Panc1 (cell line): ENCODE measurements at regions not wholly inside any gene's neighbourhood (a gene's known extent, or its start where the extent isn't known, plus 50 kb on each side); places are given as distances from the start of the nearest gene placed in this dataset.

Experiments
- ATAC-seq: fragments of 200-7000 bp; cut with Tn5 transposase; 2 replicates; pipeline ENCODE4 v1.9.1; 2020; ENCODE audit warnings: mild to moderate bottlenecking, moderate library complexity
- BruUV-seq: library from RNA; stranded (reverse); fragments of 400-500 nt; replicated peaks from 2 replicates; lab custom pipeline; 2021; lab: Mats Ljungman, UMichigan
- CTCF ChIA-PET: fragments of 300-600 bp; sonication (Branson Sonifier 250); formaldehyde crosslinking; loops from one replicate; lab custom pipeline; 2022; ENCODE audit warnings: antibody characterized with exemption; lab: Charles Lee
- POLR2A ChIA-PET: fragments of 300-600 bp; sonication (Branson Sonifier 250); formaldehyde crosslinking; loops from one replicate; lab custom pipeline; 2022; ENCODE audit warnings: antibody characterized with exemption; lab: Charles Lee
- DNase-seq: peaks from one replicate; pipeline ENCODE4 v3.0.0-alpha.2; 2010; ENCODE audit warnings: low read depth, low spot score
- H3K27ac ChIP-seq: 2 replicates; pipeline ENCODE4 v1.5.1; 2011; ENCODE audit warnings: mild to moderate bottlenecking, low read length, inconsistent platforms
- H3K27me3 ChIP-seq: fragments of 200-500 bp; sonication (Bioruptor generic); 2 replicates; pipeline ENCODE4 v1.6.0; 2014; ENCODE audit warnings: low read length, inconsistent platforms; ENCODE audit not compliant: control insufficient read depth, insufficient read depth
- H3K36me3 ChIP-seq: fragments of 200-500 bp; sonication (Bioruptor generic); 2 replicates; pipeline ENCODE4 v1.5.1; 2014; ENCODE audit warnings: inconsistent platforms, mild to moderate bottlenecking, low read length, moderate library complexity; ENCODE audit not compliant: control insufficient read depth, insufficient read depth
- H3K4me1 ChIP-seq: 2 replicates; pipeline ENCODE4 v1.5.1; 2011; ENCODE audit warnings: inconsistent platforms, mild to moderate bottlenecking, low read length, moderate library complexity; ENCODE audit not compliant: control insufficient read depth, insufficient read depth
- H3K4me3 ChIP-seq, 2 experiments: 2 replicates each; pipeline ENCODE4 v1.5.1; 2011 to 2012; ENCODE audit warnings: low read depth in 2 of 2, low read length in 2 of 2, mild to moderate bottlenecking in 2 of 2, inconsistent platforms in 1 of 2, moderate library complexity in 1 of 2
- H3K9me3 ChIP-seq: fragments of 200-500 bp; sonication (Bioruptor generic); 2 replicates; pipeline ENCODE4 v1.5.1; 2014; ENCODE audit warnings: low read depth, mild to moderate bottlenecking, inconsistent platforms, low read length, moderate library complexity; ENCODE audit not compliant: control insufficient read depth, insufficient read depth
- CTCF ChIP-seq: fragments of 450-650 bp; IDR thresholded peaks from 2 replicates; pipeline ENCODE4 v1.5.1; 2017; ENCODE audit warnings: mild to moderate bottlenecking
- POLR2AphosphoS5 ChIP-seq: IDR thresholded peaks from 2 replicates; pipeline ENCODE4 v1.6.1; 2012; ENCODE audit warnings: mild to moderate bottlenecking, low read depth, low read length, moderate library complexity
- REST ChIP-seq, 2 experiments: IDR thresholded peaks; 2 replicates each; pipeline ENCODE4 v1.6.1; 2011 to 2012; ENCODE audit warnings: low read depth in 2 of 2, control low read depth in 1 of 2, low read length in 1 of 2, mild to moderate bottlenecking in 1 of 2, moderate library complexity in 1 of 2; ENCODE audit not compliant: insufficient read depth in 1 of 2
- SIN3A ChIP-seq: IDR thresholded peaks from 2 replicates; pipeline ENCODE4 v1.6.1; 2012; ENCODE audit warnings: low read depth, mild to moderate bottlenecking, low read length, moderate library complexity, borderline replicate concordance; ENCODE audit not compliant: insufficient read depth
- TCF7L2 ChIP-seq: IDR thresholded peaks from 2 replicates; pipeline ENCODE4 v1.6.1; 2011; ENCODE audit warnings: mild to moderate bottlenecking, low read depth, low read length, inconsistent platforms
- in situ Hi-C: cut with HindIII; loops from 2 replicates; pipeline ENCODE4 v1.10.0; 2016; ENCODE audit warnings: low sequenced_read_pairs, low pct_unique_long_range_greater_than_20kb
- intact Hi-C: fragments of 100-400 bp; cut with micrococcal nuclease; formaldehyde crosslinking; loops from one replicate; pipeline ENCODE4 v1.10.0; 2022; ENCODE audit not compliant: unreplicated experiment

DNA sequence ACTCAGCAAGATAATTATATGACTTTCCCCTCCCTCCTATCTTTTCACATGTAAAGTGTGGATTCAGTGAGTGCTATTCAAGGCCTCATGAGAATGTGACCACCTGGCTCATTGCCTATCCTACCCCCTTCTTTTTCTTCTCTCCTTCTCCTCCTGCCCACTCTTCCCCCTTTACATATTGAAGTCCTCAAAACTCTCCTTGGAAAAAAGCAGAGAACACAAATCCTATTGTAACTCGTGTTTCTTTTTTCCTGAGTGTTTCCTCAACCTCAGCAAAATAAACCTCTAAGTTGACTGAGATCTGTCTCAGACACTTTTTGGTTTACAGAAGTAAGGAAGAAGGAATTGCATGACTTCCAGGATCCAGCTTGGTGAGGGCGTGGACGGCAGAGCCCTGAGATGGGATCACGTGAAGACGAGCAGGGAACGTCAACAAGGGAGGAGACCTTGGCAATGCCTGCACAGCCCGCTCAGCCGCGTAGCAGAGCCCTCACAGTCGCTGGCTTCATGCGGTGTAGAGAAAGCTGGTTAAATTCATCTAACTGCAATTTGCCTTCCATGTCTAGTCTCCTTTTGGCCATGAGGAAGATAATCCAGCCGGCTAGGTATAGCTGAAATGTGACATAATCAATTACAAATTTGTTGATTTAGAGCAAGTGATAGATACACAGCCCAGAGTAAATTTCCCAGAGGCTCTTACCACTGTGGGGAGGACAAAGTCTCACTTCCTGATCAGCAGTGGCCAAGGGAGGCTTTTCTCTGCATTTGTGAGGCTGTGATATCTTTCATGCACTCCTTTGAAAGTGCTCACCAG is 75.7 kb downstream of the LYZL2 start:
- POLR2A ChIA-PET = no interaction called here
- Histone ChIP-seq H3K36me3 (no peaks in the 10 kb centered on the region), H3K9me3 (no peaks in the 10 kb centered on the region), H3K4me1 (no peaks in the 10 kb centered on the region), H3K27ac (peak overlapping the region; percentile 7; the same call in 1 of the 2 replicates), H3K27me3 (no peaks in the 10 kb centered on the region), H3K4me3 (peak overlapping the region in 1 of 2 experiments; percentile 18; a peak in 2 of 4 replicates)
- BruUV-seq = no TSS peak
- no peak for TF ChIP-seq POLR2AphosphoS5
- TF ChIP-seq REST (IDR thresholded peaks at IDR 0.05; ENCODE audit: insufficient read depth in 1 of 2, low read depth in 2 of 2, low read length in 1 of 2) = no peak
- no peak for TF ChIP-seq CTCF
- no peak for TF ChIP-seq SIN3A
- no peak for TF ChIP-seq TCF7L2
- intact Hi-C loops (no loop called here), in situ Hi-C loops (no loop called here)
- ATAC-seq = peak; percentile 65; the same call in 1 of the 2 replicates
- DNase-seq = no peak
- CTCF ChIA-PET = no interaction called here

GRCh38 chr10:30553018-30553625 is 76.4 kb downstream of the LYZL2 start:
- H3K27ac ChIP-seq = no peak overlapping the region
- no peaks in the 10 kb centered on the region for H3K27me3 ChIP-seq
- H3K36me3 ChIP-seq = no peaks in the 10 kb centered on the region
- intact Hi-C loops = no loop called here
- H3K4me3 ChIP-seq = no peak overlapping the region
- ChIA-PET POLR2A (no interaction called here), CTCF (no interaction called here)
- H3K9me3 ChIP-seq = no peaks in the 10 kb centered on the region
- no peaks in the 10 kb centered on the region for H3K4me1 ChIP-seq
- no TSS peak for BruUV-seq
- no peak for ATAC-seq
- TF ChIP-seq POLR2AphosphoS5 (no peak), CTCF (no peak)
- in situ Hi-C loops = no loop called here
- no peak for DNase-seq
